ENCODE measurements at regions not wholly inside any gene's neighbourhood (a gene's known extent, or its start where the extent isn't known, plus 50 kb on each side); places are given as distances from the start of the nearest gene placed in this dataset.

GRCh38 chr5:173438951-173439350 is 110.7 kb upstream of the STC2 start:
- WGBS, 2 donors: 77 to 85% methylated on average over 1 of the region's 1 CpG
- no peak for DNase-seq (ENCODE audit: low spot score in 2 of 2)
- Histone ChIP-seq H3K4me1 (no peaks in the 10 kb centered on the region), H3K27me3 (no peaks in the 10 kb centered on the region), H3K36me3 (no peaks in the 10 kb centered on the region), H3K27ac (no peak overlapping the region), H3K4me3 (no peak overlapping the region), H3K9me3 (no peaks in the 10 kb centered on the region)
- TF ChIP-seq POLR2A (IDR thresholded peaks at IDR 0.05) (no peak), CTCF (IDR thresholded peaks at IDR 0.05) (no peak), EP300 (IDR thresholded peaks at IDR 0.05) (no peak)

- DNase-seq (ENCODE audit: low spot score in 2 of 2): no peak
- Histone ChIP-seq H3K4me1 (no peaks in the 10 kb centered on the region), H3K36me3 (no peaks in the 10 kb centered on the region), H3K9me3 (no peaks in the 10 kb centered on the region), H3K27ac (no peak overlapping the region), H3K27me3 (no peaks in the 10 kb centered on the region), H3K4me3 (no peak overlapping the region)
- 35 to 39% methylated on average over 15 of the region's 15 CpGs for WGBS, 2 donors
- TF ChIP-seq EP300 (IDR thresholded peaks at IDR 0.05): no peak
- no peak for TF ChIP-seq CTCF (IDR thresholded peaks at IDR 0.05)
- TF ChIP-seq POLR2A (IDR thresholded peaks at IDR 0.05): no peak
Measured at GRCh38 chr5:173435447-173435846, 107.2 kb upstream of the STC2 start.

DNA sequence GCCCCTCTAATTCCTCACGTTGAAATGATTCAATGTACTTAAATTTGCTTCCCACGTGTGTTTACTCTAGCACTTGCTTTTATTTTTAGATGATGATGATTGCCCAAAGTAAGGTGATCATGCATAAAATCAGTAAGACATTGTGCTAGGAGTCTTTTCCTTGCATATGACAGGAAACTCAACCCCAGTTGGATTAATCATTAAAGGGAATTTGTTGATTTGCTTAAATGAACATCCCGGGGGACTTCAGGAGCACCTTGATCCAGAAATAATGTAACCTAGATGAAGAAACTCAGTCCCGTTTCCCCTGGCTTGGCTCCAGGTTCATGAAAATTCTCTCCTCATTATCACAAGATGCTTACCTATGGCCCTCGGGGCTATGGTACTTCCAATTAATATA is 106.1 kb upstream of the STC2 start:
- TF ChIP-seq POLR2A (IDR thresholded peaks at IDR 0.05): no peak
- no peak for TF ChIP-seq CTCF (IDR thresholded peaks at IDR 0.05)
- no peak for TF ChIP-seq EP300 (IDR thresholded peaks at IDR 0.05)
- H3K9me3 ChIP-seq: no peaks in the 10 kb centered on the region
- H3K4me3 ChIP-seq: no peak overlapping the region
- WGBS, 2 donors: 84 to 85% methylated on average over 5 of the region's 5 CpGs
- no peak overlapping the region for H3K27ac ChIP-seq
- H3K27me3 ChIP-seq: no peaks in the 10 kb centered on the region
- no peaks in the 10 kb centered on the region for H3K4me1 ChIP-seq
- no peaks in the 10 kb centered on the region for H3K36me3 ChIP-seq
- DNase-seq (ENCODE audit: low spot score in 2 of 2): no peak

DNA sequence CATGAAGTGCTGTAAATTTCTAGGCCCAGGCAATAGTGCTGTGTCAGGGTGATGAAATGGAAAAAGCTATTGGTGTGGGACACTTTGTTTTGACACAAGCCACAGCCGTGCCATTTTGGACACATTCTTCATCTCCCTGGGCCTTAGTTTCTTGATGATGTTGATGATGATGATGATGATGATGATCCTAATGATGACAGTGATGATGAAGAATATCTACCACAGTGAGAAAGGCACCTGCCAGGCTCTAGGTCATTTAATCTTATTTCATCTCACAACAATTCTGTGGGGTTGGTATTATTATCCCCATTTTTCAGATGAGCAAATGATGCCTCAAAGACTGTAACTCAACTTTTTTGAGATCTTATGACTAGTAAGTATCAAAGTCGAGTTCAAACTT is 102.2 kb upstream of the STC2 start:
- Histone ChIP-seq H3K9me3 (no peaks in the 10 kb centered on the region), H3K36me3 (no peaks in the 10 kb centered on the region), H3K27me3 (no peaks in the 10 kb centered on the region), H3K4me1 (no peaks in the 10 kb centered on the region), H3K27ac (no peak overlapping the region), H3K4me3 (no peak overlapping the region)
- no peak for DNase-seq (ENCODE audit: low spot score in 2 of 2)
- 79 to 96% methylated on average over 2 of the region's 2 CpGs for WGBS, 2 donors
- TF ChIP-seq EP300 (IDR thresholded peaks at IDR 0.05): no peak
- no peak for TF ChIP-seq POLR2A (IDR thresholded peaks at IDR 0.05)
- no peak for TF ChIP-seq CTCF (IDR thresholded peaks at IDR 0.05)

- no peak overlapping the region for H3K27ac ChIP-seq
- H3K4me1 ChIP-seq: no peaks in the 10 kb centered on the region
- DNase-seq (ENCODE audit: low spot score in 2 of 2): no peak
- H3K9me3 ChIP-seq: no peaks in the 10 kb centered on the region
- no peaks in the 10 kb centered on the region for H3K27me3 ChIP-seq
- no peak for TF ChIP-seq POLR2A (IDR thresholded peaks at IDR 0.05)
- TF ChIP-seq EP300 (IDR thresholded peaks at IDR 0.05): no peak
- no peak for TF ChIP-seq CTCF (IDR thresholded peaks at IDR 0.05)
- 70 to 78% methylated on average over 3 of the region's 3 CpGs for WGBS, 2 donors
- H3K36me3 ChIP-seq: no peaks in the 10 kb centered on the region
- H3K4me3 ChIP-seq: no peak overlapping the region
Measured at GRCh38 chr5:173429489-173430150, 101.4 kb upstream of the STC2 start.
